Epithelial cell of proximal tubule (primary cell): ENCODE measurements at regions not wholly inside any gene's neighbourhood (a gene's known extent, or its start where the extent isn't known, plus 50 kb on each side); places are given as distances from the start of the nearest gene placed in this dataset.
A peak's percentile ranks its signal among the peaks of the same experiment; 100 is the strongest.
"Not testable (repeated sequence)": the region's sequence is repeated elsewhere in the genome, so short reads cannot be mapped to it uniquely, and the experiment has no call there.

Experiments used
- DNase-seq: peaks from one replicate; pipeline ENCODE4 v3.0.0-alpha.2; 2011; ENCODE audit warnings: low read depth
- H3K4me3 ChIP-seq: 2 replicates; pipeline ENCODE4 v1.5.1; 2011; ENCODE audit warnings: low read depth, mild to moderate bottlenecking, low read length
- CTCF ChIP-seq: conservative IDR thresholded peaks from 2 replicates; pipeline ENCODE4 v1.5.1; 2012; ENCODE audit warnings: low read depth, mild to moderate bottlenecking, low read length

- no peak for DNase-seq
- H3K4me3 ChIP-seq, result no peak overlapping the region
- no peak for TF ChIP-seq CTCF
These were observed 248.8 kb downstream of the IRS1 start for GRCh38 chr2:226550801-226551200.

DNA sequence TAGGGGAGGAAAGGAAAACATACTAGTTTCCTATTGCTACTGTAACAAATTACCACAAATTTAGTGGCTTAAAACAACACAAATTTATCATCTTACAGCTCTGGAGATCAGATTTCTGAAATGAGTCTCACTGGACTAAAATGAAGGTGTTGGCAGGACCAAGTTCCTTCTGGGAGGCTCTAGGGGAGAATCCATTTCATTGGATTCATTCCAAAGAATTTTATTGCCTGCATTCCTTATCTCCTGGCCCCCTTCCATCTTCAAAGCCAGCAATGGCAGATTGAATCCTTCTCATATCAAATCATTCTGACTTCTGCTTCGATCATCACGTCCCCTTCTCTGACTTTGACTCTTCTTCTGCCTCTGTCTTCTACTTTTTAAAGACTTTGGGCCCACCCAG, 250.9 kb downstream of the IRS1 start:
- DNase-seq, result no peak
- TF ChIP-seq CTCF, result no peak
- H3K4me3 ChIP-seq, result no peak overlapping the region

GRCh38 chr2:226544596-226545210, 254.9 kb downstream of the IRS1 start:
- TF ChIP-seq CTCF, result no peak
- peak; percentile 59 for DNase-seq
- no peak overlapping the region for H3K4me3 ChIP-seq

GRCh38 chr2:226540204-226540994, 259.2 kb downstream of the IRS1 start:
- no peak for DNase-seq
- no peak overlapping the region for H3K4me3 ChIP-seq
- TF ChIP-seq CTCF, result no peak

GRCh38 chr2:226536410-226536809, 263.2 kb downstream of the IRS1 start:
- DNase-seq, result no peak
- no peak overlapping the region for H3K4me3 ChIP-seq
- no peak for TF ChIP-seq CTCF

DNA sequence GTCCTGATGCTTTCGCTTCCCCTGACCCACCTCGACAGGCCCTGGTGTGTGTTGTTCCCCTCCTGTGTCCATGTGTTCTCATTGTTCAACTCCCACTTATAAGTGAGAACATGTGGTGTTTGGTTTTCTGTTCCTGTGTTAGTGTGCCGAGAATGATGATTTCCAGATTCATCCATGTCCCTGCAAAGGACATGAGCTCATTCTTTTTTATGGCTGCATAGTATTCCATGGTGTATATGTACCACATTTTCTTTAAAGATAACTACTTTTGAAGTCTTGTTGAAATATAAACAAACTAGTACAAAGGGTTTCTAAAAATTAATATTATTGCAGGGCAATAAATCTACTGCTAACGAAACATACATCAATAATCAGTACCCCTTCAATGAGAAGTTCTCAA, 266.6 kb downstream of the IRS1 start:
- DNase-seq, H3K4me3 ChIP-seq: not testable (repeated sequence)

GRCh38 chr2:226531061-226531810, 268.4 kb downstream of the IRS1 start:
- TF ChIP-seq CTCF, result no peak
- no peak for DNase-seq
- H3K4me3 ChIP-seq, result no peak overlapping the region
